Subcutaneous abdominal adipose tissue (tissue), 5 donors: ENCODE measurements at regions not wholly inside any gene's neighbourhood (a gene's known extent, or its start where the extent isn't known, plus 50 kb on each side); places are given as distances from the start of the nearest gene placed in this dataset.

ENCODE experiments used
- H3K27ac ChIP-seq: one replicate; pipeline ENCODE4 v1.7.0; 2013; ENCODE audit warnings: low read depth, mild to moderate bottlenecking, inconsistent platforms, low read length, moderate library complexity
- H3K27me3 ChIP-seq, 5 donors: one replicate each; pipeline ENCODE4 v1.7.0; 2013; ENCODE audit warnings: low read length in 5 of 5, inconsistent platforms in 1 of 5; ENCODE audit not compliant: control insufficient read depth in 5 of 5, insufficient read depth in 4 of 5
- H3K36me3 ChIP-seq, 5 donors: one replicate each; pipeline ENCODE4 v1.7.0; 2013; ENCODE audit warnings: low read length in 5 of 5; ENCODE audit not compliant: control insufficient read depth in 5 of 5, insufficient read depth in 5 of 5
- H3K4me1 ChIP-seq, 5 donors: one replicate each; pipeline ENCODE4 v1.7.0; 2013; ENCODE audit warnings: low read length in 5 of 5, mild to moderate bottlenecking in 3 of 5, moderate library complexity in 1 of 5; ENCODE audit not compliant: control insufficient read depth in 5 of 5, insufficient read depth in 5 of 5
- H3K4me3 ChIP-seq, 5 donors: one replicate each; pipeline ENCODE4 v1.7.0; 2013; ENCODE audit warnings: low read length in 5 of 5, low read depth in 1 of 5
- H3K9ac ChIP-seq, 5 donors: one replicate each; pipeline ENCODE4 v1.7.0; 2013; ENCODE audit warnings: low read length in 5 of 5, mild to moderate bottlenecking in 4 of 5, moderate library complexity in 3 of 5
- H3K9me3 ChIP-seq, 5 donors: one replicate each; pipeline ENCODE4 v1.7.0; 2013; ENCODE audit warnings: low read length in 5 of 5; ENCODE audit not compliant: control insufficient read depth in 5 of 5
- donor health status: healthy.
- donor health status: healthy.
- donor health status: healthy.
- donor health status: healthy.
- donor health status: healthy.

GRCh38 chr2:155965415-155966063, 367.0 kb downstream of the NR4A2 start:
- no peak overlapping the region for H3K9ac ChIP-seq
- no peaks in the 10 kb centered on the region for H3K27me3 ChIP-seq
- H3K27ac ChIP-seq = no peak overlapping the region
- H3K4me3 ChIP-seq = no peak overlapping the region
- H3K4me1 ChIP-seq = no peaks in the 10 kb centered on the region
- no peaks in the 10 kb centered on the region for H3K36me3 ChIP-seq
- H3K9me3 ChIP-seq = no peaks in the 10 kb centered on the region

- H3K9ac ChIP-seq = no peak overlapping the region
- H3K27ac ChIP-seq = no peak overlapping the region
- no peaks in the 10 kb centered on the region for H3K36me3 ChIP-seq
- H3K27me3 ChIP-seq = no peaks in the 10 kb centered on the region
- H3K4me3 ChIP-seq = no peak overlapping the region
- peaks cover 0 to 4% (median 0%) of the 10 kb centered on the region in 5 donors for H3K9me3 ChIP-seq
- no peaks in the 10 kb centered on the region for H3K4me1 ChIP-seq
Measured at GRCh38 chr2:155961641-155962040, 370.9 kb downstream of the NR4A2 start.

- no peaks in the 10 kb centered on the region for H3K27me3 ChIP-seq
- H3K36me3 ChIP-seq = no peaks in the 10 kb centered on the region
- H3K27ac ChIP-seq = no peak overlapping the region
- no peaks in the 10 kb centered on the region for H3K4me1 ChIP-seq
- no peak overlapping the region for H3K4me3 ChIP-seq
- H3K9me3 ChIP-seq = peaks cover 0 to 4% (median 0%) of the 10 kb centered on the region in 5 donors
- H3K9ac ChIP-seq = no peak overlapping the region
Measured at GRCh38 chr2:155958834-155959233, 373.7 kb downstream of the NR4A2 start.

GRCh38 chr2:155947069-155947468, 385.5 kb downstream of the NR4A2 start:
- Histone ChIP-seq H3K36me3 (no peaks in the 10 kb centered on the region), H3K9ac (no peak overlapping the region)

GRCh38 chr2:155944218-155944617, 388.3 kb downstream of the NR4A2 start:
- H3K9me3 ChIP-seq = no peaks in the 10 kb centered on the region
- no peak overlapping the region for H3K27ac ChIP-seq
- H3K4me1 ChIP-seq = no peaks in the 10 kb centered on the region
- no peaks in the 10 kb centered on the region for H3K36me3 ChIP-seq
- H3K27me3 ChIP-seq = no peaks in the 10 kb centered on the region
- no peak overlapping the region for H3K9ac ChIP-seq
- no peak overlapping the region for H3K4me3 ChIP-seq

More at GRCh38 chr2:155947069-155947468, 385.5 kb downstream of the NR4A2 start:
- no peaks in the 10 kb centered on the region for H3K4me1 ChIP-seq
- no peaks in the 10 kb centered on the region for H3K9me3 ChIP-seq
- no peaks in the 10 kb centered on the region for H3K27me3 ChIP-seq
- H3K4me3 ChIP-seq = no peak overlapping the region
- no peak overlapping the region for H3K27ac ChIP-seq

GRCh38 chr2:155930312-155930711, 402.2 kb downstream of the NR4A2 start:
- Histone ChIP-seq H3K4me1 (no peaks in the 10 kb centered on the region), H3K9me3 (peaks cover 0 to 18% (median 14%) of the 10 kb centered on the region in 5 donors), H3K9ac (no peak overlapping the region), H3K36me3 (no peaks in the 10 kb centered on the region), H3K27me3 (no peaks in the 10 kb centered on the region), H3K27ac (no peak overlapping the region), H3K4me3 (no peak overlapping the region)

- no peak overlapping the region for H3K9ac ChIP-seq
- H3K4me1 ChIP-seq = no peaks in the 10 kb centered on the region
- no peak overlapping the region for H3K27ac ChIP-seq
Measured at GRCh38 chr2:155917380-155917779, 415.1 kb downstream of the NR4A2 start.

GRCh38 chr2:155913356-155913755, 419.2 kb downstream of the NR4A2 start:
- Histone ChIP-seq H3K4me3 (no peak overlapping the region), H3K36me3 (no peaks in the 10 kb centered on the region), H3K9ac (no peak overlapping the region), H3K27ac (no peak overlapping the region), H3K27me3 (no peaks in the 10 kb centered on the region), H3K4me1 (no peaks in the 10 kb centered on the region), H3K9me3 (peaks cover 0 to 2% (median 0%) of the 10 kb centered on the region in 5 donors)

More at GRCh38 chr2:155917380-155917779, 415.1 kb downstream of the NR4A2 start:
- Histone ChIP-seq H3K4me3 (no peak overlapping the region), H3K9me3 (peaks cover 0 to 2% (median 0%) of the 10 kb centered on the region in 5 donors), H3K36me3 (no peaks in the 10 kb centered on the region), H3K27me3 (no peaks in the 10 kb centered on the region)

GRCh38 chr2:155908567-155908966, 424.0 kb downstream of the NR4A2 start:
- Histone ChIP-seq H3K4me1 (no peaks in the 10 kb centered on the region), H3K27ac (no peak overlapping the region), H3K36me3 (no peaks in the 10 kb centered on the region), H3K4me3 (no peak overlapping the region), H3K9ac (no peak overlapping the region), H3K9me3 (no peaks in the 10 kb centered on the region), H3K27me3 (no peaks in the 10 kb centered on the region)

- H3K9ac ChIP-seq = no peak overlapping the region
- H3K4me1 ChIP-seq = no peaks in the 10 kb centered on the region
- H3K9me3 ChIP-seq = no peaks in the 10 kb centered on the region
- no peaks in the 10 kb centered on the region for H3K27me3 ChIP-seq
- no peak overlapping the region for H3K4me3 ChIP-seq
- no peak overlapping the region for H3K27ac ChIP-seq
- H3K36me3 ChIP-seq = no peaks in the 10 kb centered on the region
Measured at GRCh38 chr2:155907211-155907610, 425.3 kb downstream of the NR4A2 start.
